NCI-H1436 (cell line): ENCODE measurements at regions not wholly inside any gene's neighbourhood (a gene's known extent, or its start where the extent isn't known, plus 50 kb on each side); places are given as distances from the start of the nearest gene placed in this dataset.

Source experiments
- DNase-seq: peaks from one replicate; lab custom pipeline; 2025; lab: John Stamatoyannopoulos, UW

GRCh38 chr11:91955206-91955605 is 269.4 kb upstream of the FAT3 start:
- no peak for DNase-seq

GRCh38 chr11:91952056-91952455 is 272.6 kb upstream of the FAT3 start:
- DNase-seq = no peak

- DNase-seq = peak; percentile 15
These were observed 277.3 kb upstream of the FAT3 start for GRCh38 chr11:91947215-91947820.

GRCh38 chr11:91946397-91946951 is 278.1 kb upstream of the FAT3 start:
- DNase-seq = no peak

- no peak for DNase-seq
These were observed 289.5 kb upstream of the FAT3 start for GRCh38 chr11:91935120-91935519.

- no peak for DNase-seq
These were observed 292.3 kb upstream of the FAT3 start for GRCh38 chr11:91932151-91932821.

- DNase-seq = no peak
These were observed 297.2 kb upstream of the FAT3 start for GRCh38 chr11:91927448-91927847.

GRCh38 chr11:91926965-91927364 is 297.7 kb upstream of the FAT3 start:
- no peak for DNase-seq

GRCh38 chr11:91922846-91923245 is 301.8 kb upstream of the FAT3 start:
- DNase-seq = no peak

GRCh38 chr11:91921974-91922373 is 302.6 kb upstream of the FAT3 start:
- DNase-seq = no peak

GRCh38 chr11:91913407-91913806 is 311.2 kb upstream of the FAT3 start:
- no peak for DNase-seq

GRCh38 chr11:91912322-91912721 is 312.3 kb upstream of the FAT3 start:
- no peak for DNase-seq

- no peak for DNase-seq
These were observed 317.6 kb upstream of the FAT3 start for GRCh38 chr11:91906871-91907624.

GRCh38 chr11:91904792-91905785 is 319.5 kb upstream of the FAT3 start:
- no peak for DNase-seq

- no peak for DNase-seq
These were observed 322.3 kb upstream of the FAT3 start for GRCh38 chr11:91902312-91902711.

GRCh38 chr11:91880660-91881059 is 344.0 kb upstream of the FAT3 start:
- DNase-seq = no peak

GRCh38 chr11:91876746-91877145 is 347.9 kb upstream of the FAT3 start:
- no peak for DNase-seq

GRCh38 chr11:91872243-91872642 is 352.4 kb upstream of the FAT3 start:
- no peak for DNase-seq

- DNase-seq = no peak
These were observed 352.8 kb upstream of the FAT3 start for GRCh38 chr11:91871791-91872190.

GRCh38 chr11:91871048-91871447 is 353.6 kb upstream of the FAT3 start:
- DNase-seq = no peak

GRCh38 chr11:91869686-91870085 is 354.9 kb upstream of the FAT3 start:
- DNase-seq = no peak

GRCh38 chr11:91866642-91867041 is 358.0 kb upstream of the FAT3 start:
- DNase-seq = no peak
